ENCODE measurements at regions not wholly inside any gene's neighbourhood (a gene's known extent, or its start where the extent isn't known, plus 50 kb on each side); places are given as distances from the start of the nearest gene placed in this dataset.

DNA sequence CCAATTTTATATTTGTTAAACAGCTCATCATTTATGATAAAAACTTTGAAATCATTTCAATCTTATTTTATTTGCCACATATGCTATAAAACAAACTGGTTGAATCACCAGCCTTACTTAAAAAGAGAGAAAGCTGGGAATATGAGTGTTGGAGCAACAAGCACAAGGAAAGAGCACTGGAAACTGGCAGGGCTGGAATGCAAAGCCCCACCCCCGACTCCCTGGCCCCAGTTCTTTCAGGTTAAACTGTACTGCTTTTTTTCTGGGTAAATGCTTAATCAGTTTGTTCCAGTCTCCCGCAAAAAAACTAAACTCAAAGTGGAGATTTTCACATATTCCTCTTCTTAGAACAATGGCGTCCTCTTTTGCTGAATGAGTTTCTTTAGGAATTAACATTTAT lies 433.8 kb upstream of the NOX3 start:
- intact Hi-C loops (cut with DNase I; ENCODE audit: low total_unique reads), result no loop called here
- Histone ChIP-seq H3K9me3 (no peaks in the 10 kb centered on the region), H3K36me3 (no peaks in the 10 kb centered on the region), H3K4me1 (no peaks in the 10 kb centered on the region), H3K4me3 (no peak overlapping the region), H3K27me3 (no peaks in the 10 kb centered on the region), H3K27ac (no peak overlapping the region)
- no peak for DNase-seq (ENCODE audit: low spot score in 2 of 2)
- TF ChIP-seq POLR2A (IDR thresholded peaks at IDR 0.05) (no peak), POLR2AphosphoS5 (IDR thresholded peaks at IDR 0.05) (no peak)
- TF ChIP-seq, protein P1, sequence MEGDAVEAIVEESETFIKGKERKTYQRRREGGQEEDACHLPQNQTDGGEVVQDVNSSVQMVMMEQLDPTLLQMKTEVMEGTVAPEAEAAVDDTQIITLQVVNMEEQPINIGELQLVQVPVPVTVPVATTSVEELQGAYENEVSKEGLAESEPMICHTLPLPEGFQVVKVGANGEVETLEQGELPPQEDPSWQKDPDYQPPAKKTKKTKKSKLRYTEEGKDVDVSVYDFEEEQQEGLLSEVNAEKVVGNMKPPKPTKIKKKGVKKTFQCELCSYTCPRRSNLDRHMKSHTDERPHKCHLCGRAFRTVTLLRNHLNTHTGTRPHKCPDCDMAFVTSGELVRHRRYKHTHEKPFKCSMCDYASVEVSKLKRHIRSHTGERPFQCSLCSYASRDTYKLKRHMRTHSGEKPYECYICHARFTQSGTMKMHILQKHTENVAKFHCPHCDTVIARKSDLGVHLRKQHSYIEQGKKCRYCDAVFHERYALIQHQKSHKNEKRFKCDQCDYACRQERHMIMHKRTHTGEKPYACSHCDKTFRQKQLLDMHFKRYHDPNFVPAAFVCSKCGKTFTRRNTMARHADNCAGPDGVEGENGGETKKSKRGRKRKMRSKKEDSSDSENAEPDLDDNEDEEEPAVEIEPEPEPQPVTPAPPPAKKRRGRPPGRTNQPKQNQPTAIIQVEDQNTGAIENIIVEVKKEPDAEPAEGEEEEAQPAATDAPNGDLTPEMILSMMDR (IDR thresholded peaks at IDR 0.05), result no peak

DNA sequence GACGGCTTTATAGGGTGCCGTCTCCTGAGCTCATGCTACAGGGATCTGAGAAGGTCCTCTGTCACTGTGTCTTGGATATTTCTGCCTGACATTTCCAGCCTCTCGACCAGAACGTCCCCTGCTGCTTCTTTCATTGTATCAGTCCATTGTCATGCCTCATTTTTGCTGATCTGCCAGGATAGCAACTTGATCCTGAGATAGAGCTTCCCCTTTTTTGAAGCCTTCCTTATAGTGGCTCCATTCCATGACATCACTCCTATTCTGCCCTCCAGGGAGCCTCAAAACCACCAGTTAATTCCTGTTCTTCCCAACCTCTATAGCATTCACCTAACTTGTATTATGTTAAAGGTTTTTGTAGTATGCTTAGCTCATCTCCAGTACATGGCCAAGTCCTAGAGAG lies 431.8 kb upstream of the NOX3 start:
- H3K4me3 ChIP-seq, result no peak overlapping the region
- no peaks in the 10 kb centered on the region for H3K27me3 ChIP-seq
- no peak overlapping the region for H3K27ac ChIP-seq
- H3K4me1 ChIP-seq, result no peaks in the 10 kb centered on the region
- no peaks in the 10 kb centered on the region for H3K36me3 ChIP-seq
- TF ChIP-seq, protein P1 (IDR thresholded peaks at IDR 0.05), result no peak
- TF ChIP-seq POLR2A (IDR thresholded peaks at IDR 0.05), result no peak
- H3K9me3 ChIP-seq, result no peaks in the 10 kb centered on the region
- intact Hi-C loops (cut with DNase I; ENCODE audit: low total_unique reads), result no loop called here
- DNase-seq (ENCODE audit: low spot score in 2 of 2), result no peak

DNA sequence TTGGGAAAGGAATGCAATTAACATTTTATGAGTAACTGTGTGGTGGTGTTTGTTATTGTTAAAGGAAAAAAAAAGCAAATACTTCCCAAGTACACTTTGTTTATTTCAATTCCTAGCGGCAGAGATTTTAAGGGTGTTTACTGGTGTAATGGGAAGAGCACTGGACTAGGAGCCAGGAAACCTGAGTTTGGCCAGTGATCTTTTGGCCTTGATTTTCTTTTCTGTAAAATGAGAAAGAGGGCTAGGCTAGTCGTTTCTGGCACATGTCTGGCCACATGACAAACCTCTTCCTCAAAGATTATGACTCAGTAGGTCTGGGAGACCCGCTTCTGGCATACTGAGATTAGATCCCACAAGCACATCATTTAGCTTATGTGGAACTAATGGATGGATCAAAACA lies 428.1 kb upstream of the NOX3 start:
- Histone ChIP-seq H3K27me3 (no peaks in the 10 kb centered on the region), H3K4me3 (no peak overlapping the region), H3K27ac (peak overlapping the region in 1 of 2 donors; percentile 38), H3K4me1 (no peaks in the 10 kb centered on the region), H3K36me3 (no peaks in the 10 kb centered on the region), H3K9me3 (no peaks in the 10 kb centered on the region)
- no peak for DNase-seq (ENCODE audit: low spot score in 2 of 2)
- intact Hi-C loops (cut with DNase I; ENCODE audit: low total_unique reads), result no loop called here
- no peak for TF ChIP-seq POLR2A (IDR thresholded peaks at IDR 0.05)
- no peak for TF ChIP-seq POLR2AphosphoS5 (IDR thresholded peaks at IDR 0.05)
- TF ChIP-seq, protein P1 (IDR thresholded peaks at IDR 0.05), result no peak

DNA sequence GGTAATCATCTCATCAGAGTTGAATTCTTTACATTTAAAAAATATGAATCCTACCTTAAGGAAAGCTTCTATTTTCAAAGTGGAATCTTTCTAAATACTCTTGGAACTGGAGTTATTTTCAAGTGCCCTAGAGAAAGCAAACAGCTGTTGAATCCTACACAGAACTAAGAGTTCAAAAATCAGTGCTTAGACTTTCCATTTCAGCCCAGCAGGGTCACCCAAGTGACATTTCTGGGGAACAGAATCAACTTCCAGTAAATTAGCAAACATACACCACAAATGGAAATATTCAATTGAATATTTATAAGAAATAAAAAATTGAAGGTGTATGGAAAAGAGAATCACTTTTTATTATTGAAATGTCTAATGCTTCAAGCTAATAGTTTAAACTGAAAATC lies 427.7 kb upstream of the NOX3 start:
- no peaks in the 10 kb centered on the region for H3K4me1 ChIP-seq

DNA sequence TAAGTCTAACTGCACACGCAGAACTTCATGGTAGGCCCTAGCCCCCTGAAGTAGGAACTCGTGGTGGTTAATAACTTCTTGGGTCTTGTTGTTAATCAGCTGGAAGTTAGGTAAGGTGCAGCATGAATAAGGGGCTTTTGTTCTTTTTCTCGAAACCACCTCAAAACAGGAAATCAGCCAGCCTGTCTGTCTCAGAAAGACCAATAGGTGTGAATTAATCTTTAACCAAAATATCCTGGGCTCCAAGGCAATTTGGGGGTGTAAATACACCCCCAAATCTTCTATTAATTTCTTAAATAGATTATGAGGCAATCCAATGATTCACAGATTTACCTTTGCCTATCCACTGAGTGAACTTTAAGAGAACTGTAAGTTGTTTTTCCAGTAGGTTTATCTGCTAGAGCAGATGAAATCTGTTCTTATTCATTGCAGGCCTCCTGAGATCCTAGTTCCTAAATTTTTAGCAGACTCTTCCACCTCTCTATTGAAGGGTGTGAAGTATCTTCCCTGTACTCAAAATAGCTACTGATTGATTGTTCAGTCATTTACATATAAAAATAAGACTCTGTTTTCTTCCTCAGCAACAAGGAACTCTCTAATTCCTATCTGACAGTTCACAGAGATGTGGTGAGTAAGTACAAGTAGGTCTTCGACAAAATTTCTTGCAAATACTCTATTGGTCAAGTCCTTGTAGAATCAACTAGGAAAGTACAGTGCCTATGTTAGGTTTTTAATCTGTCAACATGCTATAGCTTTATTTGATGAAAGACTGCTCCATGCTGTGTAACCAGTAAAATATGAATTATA lies 427.1 kb upstream of the NOX3 start:
- TF ChIP-seq POLR2AphosphoS5 (IDR thresholded peaks at IDR 0.05) (no peak), POLR2A (IDR thresholded peaks at IDR 0.05) (no peak)
- TF ChIP-seq, protein P1 (IDR thresholded peaks at IDR 0.05), result no peak
- DNase-seq (ENCODE audit: low spot score in 2 of 2), result no peak
- Histone ChIP-seq H3K27ac (peak overlapping the region in 1 of 2 donors; percentile 14), H3K9me3 (no peaks in the 10 kb centered on the region), H3K4me3 (no peak overlapping the region), H3K27me3 (no peaks in the 10 kb centered on the region), H3K36me3 (no peaks in the 10 kb centered on the region), H3K4me1 (no peaks in the 10 kb centered on the region)
- intact Hi-C loops (cut with DNase I; ENCODE audit: low total_unique reads), result no loop called here

More for the DNA sequence above, 427.7 kb upstream of the NOX3 start:
- TF ChIP-seq POLR2A (IDR thresholded peaks at IDR 0.05) (no peak), POLR2AphosphoS5 (IDR thresholded peaks at IDR 0.05) (no peak)
- TF ChIP-seq, protein P1 (IDR thresholded peaks at IDR 0.05), result no peak
- Histone ChIP-seq H3K4me3 (no peak overlapping the region), H3K36me3 (no peaks in the 10 kb centered on the region), H3K9me3 (no peaks in the 10 kb centered on the region), H3K27me3 (no peaks in the 10 kb centered on the region), H3K27ac (no peak overlapping the region)
- no peak for DNase-seq (ENCODE audit: low spot score in 2 of 2)
- intact Hi-C loops (cut with DNase I; ENCODE audit: low total_unique reads), result no loop called here

Measured in breast epithelium (tissue), 4 donors.